Heart right ventricle (tissue), 16 donors: ENCODE measurements at regions not wholly inside any gene's neighbourhood (a gene's known extent, or its start where the extent isn't known, plus 50 kb on each side); places are given as distances from the start of the nearest gene placed in this dataset.

Source experiments
- ATAC-seq, 8 donors: fragments of 200-7000 bp; cut with Tn5 transposase; one replicate each; pipeline ENCODE4 v1.9.1; 2020; ENCODE audit warnings: mild to moderate bottlenecking in 8 of 8, moderate library complexity in 8 of 8, moderate number of reproducible peaks in 1 of 8
- DNase-seq, 2 donors: peaks; one replicate each; pipeline ENCODE4 v3.0.0-alpha.2; 2020
- H3K27ac ChIP-seq, 10 donors: fragments of 200-600 bp; sonication (generic) in 2 of 10; one replicate each; pipeline versions ENCODE4 v1.5.0 to v1.8.0; 2020 to 2022; ENCODE audit warnings: mild to moderate bottlenecking in 3 of 10
- H3K27me3 ChIP-seq, 7 donors: fragments of 200-600 bp; one replicate each; pipeline ENCODE4 v1.8.0; 2021 to 2022; ENCODE audit warnings: mild to moderate bottlenecking in 2 of 7
- H3K36me3 ChIP-seq, 9 donors: fragments of 200-600 bp; sonication (generic) in 1 of 9; one replicate each; pipeline versions ENCODE4 v1.5.0 to v1.8.0; 2020 to 2022; ENCODE audit warnings: mild to moderate bottlenecking in 2 of 9
- H3K4me1 ChIP-seq, 9 donors: fragments of 200-600 bp; sonication (generic) in 1 of 9; one replicate each; pipeline versions ENCODE4 v1.5.0 to v1.8.0; 2020 to 2022; ENCODE audit warnings: mild to moderate bottlenecking in 4 of 9
- H3K4me3 ChIP-seq, 10 donors: fragments of 200-600 bp; sonication (generic) in 2 of 10; one replicate each; pipeline versions ENCODE4 v1.5.0 to v1.8.0; 2020 to 2022; ENCODE audit warnings: mild to moderate bottlenecking in 7 of 10, moderate library complexity in 2 of 10
- H3K9me3 ChIP-seq, 11 donors: fragments of 200-600 bp in 10 of 11; sonication (generic) in 2 of 11; one replicate each; pipeline versions ENCODE4 v1.5.0 to v1.8.0; 2013 to 2022; ENCODE audit warnings: mild to moderate bottlenecking in 2 of 11, control low read depth in 1 of 11, moderate library complexity in 1 of 11
- CTCF ChIP-seq, 9 donors: fragments of 200-600 bp; sonication (generic) in 2 of 9; IDR thresholded peaks; one replicate each; pipeline versions ENCODE4 v1.5.0 to v1.8.0; 2021 to 2022; ENCODE audit warnings: antibody characterized with exemption in 9 of 9, mild to moderate bottlenecking in 5 of 9, moderate library complexity in 1 of 9
- WGBS, 2 donors: extraction: QIAGEN DNeasy Blood & Tissue Kit; methylation state at CpG; one replicate each; pipeline ENCODE4 v1.1.7; 2013; ENCODE audit warnings: inconsistent platforms in 1 of 2; 5-methylcytosine and 5-hydroxymethylcytosine counted together
- intact Hi-C, 10 donors: fragments of 100-400 bp; cut with DNase I; formaldehyde crosslinking; loops; one replicate each; pipeline versions ENCODE4 v1.11.1 to v1.14.2; 2022
- donor health status: Arrhythmogenic right ventricular cardiomyopathy.
- donor health status: ischemic (EF 13 %, LVEDD 7.1; RV severe dilation, severe dysfunction).
- donor health status: healthy with polysubstance abuse.
- donor health status: DM: no; HTN: yes; CAD: no.
- donor health status: DM: no; HTN: no; CAD: no.
- donor health status: ischemic (EF 25% LVEDD 6.9; RV normal size, moderate dysfunction).
- donor health status: ischemic (EF 25% LVEDD 5.7; RV mildly dilated, moderate dysfunction).
- donor health status: healthy.
- donor health status: DM: yes; HTN: yes; CAD: no.
- donor health status: Ischemic cardiomyopathy.
- donor health status: ischemic (EF 35%, LVEDD 5.7; RV mildly dilated, moderate dysfunction).
- donor health status: nonischemic (EF 11% LVEDD 7.7; RV severe dilation, severe dysfunction).
- donor health status: DM: yes; HTN: yes; CAD: no.
- donor health status: PGD.
- donor health status: ischemic (EF 29% LVEDD 5.4; RV normal size, mild dysfunction).
- donor health status: nonischemic (EF 23%, LVEDD 6.1; RV moderate dilation, normal function).

DNA sequence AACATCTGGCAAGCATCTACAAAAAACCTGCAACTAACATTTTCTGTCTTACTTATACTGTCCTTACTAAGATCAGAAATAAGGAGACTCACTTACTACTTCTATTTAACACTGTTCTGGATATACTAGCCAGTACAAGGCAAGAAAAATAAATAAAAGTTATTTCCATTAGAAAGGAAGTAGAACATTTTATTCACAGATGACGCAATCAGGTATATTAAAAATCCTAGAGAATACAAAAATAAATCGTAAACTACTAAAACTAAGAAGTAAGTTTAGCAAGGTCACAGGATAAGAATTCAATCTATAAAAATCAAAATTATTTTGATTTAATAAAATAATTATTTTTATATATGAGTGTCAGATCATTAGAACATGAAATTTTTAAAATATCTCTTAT is 264.6 kb downstream of the BARHL2 start:
- Histone ChIP-seq H3K4me1 (no peaks in the 10 kb centered on the region), H3K36me3 (no peaks in the 10 kb centered on the region), H3K4me3 (no peak overlapping the region), H3K27ac (no peak overlapping the region), H3K9me3 (peaks cover 0 to 4% (median 0%) of the 10 kb centered on the region in 11 donors), H3K27me3 (no peaks in the 10 kb centered on the region)
- no peak for TF ChIP-seq CTCF (IDR thresholded peaks at IDR 0.05)
- ATAC-seq (no peak), DNase-seq (no peak)
- 94 to 97% methylated on average over 2 of the region's 2 CpGs for WGBS, 2 donors
- intact Hi-C loops = no loop called here

DNA sequence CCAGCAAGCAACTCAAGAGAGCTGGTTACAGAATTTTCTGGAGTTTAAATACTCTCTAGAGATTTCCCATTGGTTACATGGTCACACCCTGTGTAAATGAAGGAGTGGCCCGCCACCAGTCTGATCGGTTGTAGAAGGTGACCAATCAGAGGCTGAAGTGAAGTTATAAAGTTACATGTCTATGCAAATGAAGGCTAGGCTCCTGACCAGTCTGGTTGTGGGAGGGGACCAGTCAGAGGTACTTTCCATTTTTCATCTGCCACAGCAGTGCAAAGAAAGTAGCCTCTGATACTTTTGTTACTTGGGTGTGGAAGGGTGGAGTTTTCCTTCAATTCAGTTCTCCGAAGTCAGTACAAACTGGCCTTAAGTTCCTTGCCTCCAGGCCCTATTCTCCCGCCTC is 273.7 kb downstream of the BARHL2 start:
- Histone ChIP-seq H3K27ac (no peak overlapping the region), H3K27me3 (no peaks in the 10 kb centered on the region), H3K4me3 (no peak overlapping the region), H3K36me3 (no peaks in the 10 kb centered on the region), H3K4me1 (no peaks in the 10 kb centered on the region), H3K9me3 (no peaks in the 10 kb centered on the region)
- DNase-seq (no peak), ATAC-seq (no peak)
- TF ChIP-seq CTCF (IDR thresholded peaks at IDR 0.05) = no peak
- intact Hi-C loops = no loop called here
- 79 to 86% methylated on average over 4 of the region's 4 CpGs for WGBS, 2 donors

DNA sequence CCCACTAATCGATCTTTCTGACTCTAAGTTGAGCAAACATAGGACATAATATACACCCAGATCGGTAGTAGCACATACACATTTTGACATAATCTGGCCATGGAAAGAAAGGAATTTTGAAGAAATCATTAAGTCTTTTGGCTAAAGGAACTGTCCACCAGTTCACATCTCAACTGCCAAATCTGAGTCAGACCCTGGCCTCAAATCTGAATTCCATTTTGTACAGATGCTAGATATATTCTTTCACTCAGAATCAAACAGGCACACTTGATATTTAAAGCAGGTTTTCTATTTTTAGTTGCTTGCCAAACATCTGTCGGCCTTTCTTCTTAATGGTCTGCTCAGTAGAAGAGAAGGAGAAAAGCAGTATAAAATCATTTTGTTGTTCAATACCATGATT is 281.8 kb downstream of the BARHL2 start:
- H3K27ac ChIP-seq = no peak overlapping the region
- ATAC-seq = no peak
- intact Hi-C loops = no loop called here

GRCh38 chr1:90434460-90434859 is 282.6 kb downstream of the BARHL2 start:
- DNase-seq (no peak), ATAC-seq (no peak)
- Histone ChIP-seq H3K4me1 (no peaks in the 10 kb centered on the region), H3K9me3 (no peaks in the 10 kb centered on the region), H3K4me3 (no peak overlapping the region), H3K36me3 (no peaks in the 10 kb centered on the region), H3K27ac (no peak overlapping the region), H3K27me3 (no peaks in the 10 kb centered on the region)
- WGBS, 2 donors = 37 to 43% methylated on average over 2 of the region's 2 CpGs
- TF ChIP-seq CTCF (IDR thresholded peaks at IDR 0.05) = no peak
- intact Hi-C loops = no loop called here

More for the DNA sequence above, 281.8 kb downstream of the BARHL2 start:
- H3K4me3 ChIP-seq = no peak overlapping the region
- 70 to 71% methylated on average over 3 of the region's 3 CpGs for WGBS, 2 donors
- no peaks in the 10 kb centered on the region for H3K9me3 ChIP-seq
- no peaks in the 10 kb centered on the region for H3K27me3 ChIP-seq
- no peaks in the 10 kb centered on the region for H3K4me1 ChIP-seq
- DNase-seq = no peak
- TF ChIP-seq CTCF (IDR thresholded peaks at IDR 0.05) = no peak
- no peaks in the 10 kb centered on the region for H3K36me3 ChIP-seq

DNA sequence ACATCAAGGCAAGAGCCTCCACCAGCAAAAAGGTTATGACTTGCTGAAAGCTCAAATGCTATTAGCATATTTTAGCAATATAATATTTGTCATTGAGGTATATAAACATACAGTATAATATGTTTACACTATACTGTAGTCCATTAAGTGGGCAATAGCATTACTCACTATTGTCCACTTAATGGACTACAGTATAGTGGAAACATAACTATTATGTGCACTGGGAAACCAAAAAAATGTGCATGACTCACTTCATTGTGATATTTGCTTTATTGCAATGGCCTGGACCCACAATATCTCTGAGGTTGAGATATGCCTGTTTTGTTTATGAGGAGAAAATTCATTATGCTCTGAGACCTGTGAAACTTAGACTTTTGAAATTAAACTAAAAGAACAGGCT is 300.0 kb downstream of the BARHL2 start:
- H3K9me3 ChIP-seq = peaks cover 0 to 20% (median 5%) of the 10 kb centered on the region in 11 donors
- H3K27ac ChIP-seq = no peak overlapping the region
- H3K27me3 ChIP-seq = no peaks in the 10 kb centered on the region
- H3K4me1 ChIP-seq = no peaks in the 10 kb centered on the region
- intact Hi-C loops = no loop called here
- no peak overlapping the region for H3K4me3 ChIP-seq
- ATAC-seq = no peak
- DNase-seq = no peak
- no peaks in the 10 kb centered on the region for H3K36me3 ChIP-seq
- no peak for TF ChIP-seq CTCF (IDR thresholded peaks at IDR 0.05)
